Sigmoid colon (tissue), 3 donors: ENCODE measurements at regions not wholly inside any gene's neighbourhood (a gene's known extent, or its start where the extent isn't known, plus 50 kb on each side); places are given as distances from the start of the nearest gene placed in this dataset.

Experiments used
- CTCF ChIP-seq, 4 experiments: fragments of 450-650 bp in 3 of 4; fragments of 200-600 bp in 1 of 4; IDR thresholded peaks; one replicate each; pipeline ENCODE4 v1.5.1; 2016 to 2019; ENCODE audit warnings: antibody characterized with exemption in 4 of 4, mild to moderate bottlenecking in 3 of 4, moderate library complexity in 2 of 4
- POLR2A ChIP-seq, 2 donors: fragments of 450-650 bp; IDR thresholded peaks; one replicate each; pipeline ENCODE4 v1.6.1; 2016; ENCODE audit warnings: antibody characterized with exemption in 2 of 2, mild to moderate bottlenecking in 2 of 2, moderate library complexity in 2 of 2

GRCh38 chr9:33722359-33722675 lies 73.0 kb upstream of the PRSS3 start:
- peak in 1 of 4 experiments; percentile 2 for TF ChIP-seq CTCF (IDR thresholded peaks at IDR 0.05)
- no peak for TF ChIP-seq POLR2A (IDR thresholded peaks at IDR 0.05)
